BJ (cell line): ENCODE measurements at regions not wholly inside any gene's neighbourhood (a gene's known extent, or its start where the extent isn't known, plus 50 kb on each side); places are given as distances from the start of the nearest gene placed in this dataset.

ENCODE experiments used
- CTCF ChIA-PET: fragments of 350-600 bp; formaldehyde crosslinking; extraction: SDS; loops from one replicate; lab custom pipeline; 2021; ENCODE audit warnings: antibody characterized with exemption, inconsistent platforms; lab: Yijun Ruan, JAX
- POLR2A ChIA-PET: fragments of 300-600 bp; sonication (Branson Sonifier 250); formaldehyde crosslinking; extraction: SDS; loops from one replicate; lab custom pipeline; 2021; ENCODE audit warnings: antibody characterized with exemption; lab: Charles Lee
- DNase-seq: peaks from one replicate; pipeline ENCODE4 v3.0.0-alpha.2; 2011; ENCODE audit warnings: low read depth
- H3K27me3 ChIP-seq: 2 replicates; pipeline ENCODE4 v1.6.0; 2011; ENCODE audit warnings: low read length; ENCODE audit not compliant: control insufficient read depth, insufficient read depth
- H3K36me3 ChIP-seq: 2 replicates; pipeline ENCODE4 v1.5.1; 2011; ENCODE audit warnings: low read length; ENCODE audit not compliant: control insufficient read depth, insufficient read depth
- H3K4me3 ChIP-seq: 2 replicates; pipeline ENCODE4 v1.5.1; 2011; ENCODE audit warnings: low read depth, mild to moderate bottlenecking, control low read depth, low read length
- TF ChIP-seq, protein P1 (sequence below): IDR thresholded peaks from 2 replicates; pipeline ENCODE4 v1.5.1; 2011; ENCODE audit warnings: low read depth, mild to moderate bottlenecking, control low read depth, inconsistent platforms, low read length, moderate library complexity; ENCODE audit not compliant: insufficient read depth

GRCh38 chr10:33993917-33994316 lies 659.5 kb upstream of the NRP1 start:
- ChIA-PET CTCF (no interaction called here), POLR2A (no interaction called here)

GRCh38 chr10:33991924-33992323 lies 657.5 kb upstream of the NRP1 start:
- no peak overlapping the region for H3K4me3 ChIP-seq
- TF ChIP-seq, protein P1, sequence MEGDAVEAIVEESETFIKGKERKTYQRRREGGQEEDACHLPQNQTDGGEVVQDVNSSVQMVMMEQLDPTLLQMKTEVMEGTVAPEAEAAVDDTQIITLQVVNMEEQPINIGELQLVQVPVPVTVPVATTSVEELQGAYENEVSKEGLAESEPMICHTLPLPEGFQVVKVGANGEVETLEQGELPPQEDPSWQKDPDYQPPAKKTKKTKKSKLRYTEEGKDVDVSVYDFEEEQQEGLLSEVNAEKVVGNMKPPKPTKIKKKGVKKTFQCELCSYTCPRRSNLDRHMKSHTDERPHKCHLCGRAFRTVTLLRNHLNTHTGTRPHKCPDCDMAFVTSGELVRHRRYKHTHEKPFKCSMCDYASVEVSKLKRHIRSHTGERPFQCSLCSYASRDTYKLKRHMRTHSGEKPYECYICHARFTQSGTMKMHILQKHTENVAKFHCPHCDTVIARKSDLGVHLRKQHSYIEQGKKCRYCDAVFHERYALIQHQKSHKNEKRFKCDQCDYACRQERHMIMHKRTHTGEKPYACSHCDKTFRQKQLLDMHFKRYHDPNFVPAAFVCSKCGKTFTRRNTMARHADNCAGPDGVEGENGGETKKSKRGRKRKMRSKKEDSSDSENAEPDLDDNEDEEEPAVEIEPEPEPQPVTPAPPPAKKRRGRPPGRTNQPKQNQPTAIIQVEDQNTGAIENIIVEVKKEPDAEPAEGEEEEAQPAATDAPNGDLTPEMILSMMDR, result no peak
- H3K27me3 ChIP-seq, result no peaks in the 10 kb centered on the region; the same call in 1 of the 2 replicates
- CTCF ChIA-PET, result no interaction called here
- POLR2A ChIA-PET, result no interaction called here
- no peak for DNase-seq
- no peaks in the 10 kb centered on the region for H3K36me3 ChIP-seq

More at GRCh38 chr10:33993917-33994316, 659.5 kb upstream of the NRP1 start:
- Histone ChIP-seq H3K27me3 (peaks cover 1% of the 10 kb centered on the region; the same call in 1 of the 2 replicates), H3K4me3 (no peak overlapping the region), H3K36me3 (no peaks in the 10 kb centered on the region)
- no peak for DNase-seq
- TF ChIP-seq, protein P1, result no peak

- ChIA-PET POLR2A (no interaction called here), CTCF (no interaction called here)
- H3K36me3 ChIP-seq, result no peaks in the 10 kb centered on the region
- no peak overlapping the region for H3K4me3 ChIP-seq
- TF ChIP-seq, protein P1, result no peak
- no peaks in the 10 kb centered on the region; the same call in 1 of the 2 replicates for H3K27me3 ChIP-seq
- DNase-seq, result no peak
These were observed 652.0 kb upstream of the NRP1 start for GRCh38 chr10:33986515-33986914.

DNA sequence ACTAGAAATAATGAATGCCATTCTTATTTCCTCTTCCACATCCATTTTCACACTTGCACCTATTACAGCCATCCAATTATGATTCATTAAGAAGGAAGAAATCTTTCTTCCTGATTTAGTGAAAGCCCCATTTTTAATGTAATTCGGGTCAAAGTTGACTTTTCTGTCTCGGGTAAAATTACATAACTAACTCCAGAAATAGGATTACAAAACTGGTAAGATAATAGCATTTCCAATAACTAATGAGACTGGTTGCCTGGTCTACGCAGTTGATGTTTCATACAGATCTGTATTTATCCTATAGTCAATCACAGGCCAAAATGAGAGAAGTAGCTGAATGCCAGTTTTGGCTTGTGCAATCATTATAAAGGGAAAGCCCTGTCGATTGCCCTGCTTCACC lies 651.5 kb upstream of the NRP1 start:
- Histone ChIP-seq H3K36me3 (no peaks in the 10 kb centered on the region), H3K4me3 (no peak overlapping the region), H3K27me3 (no peaks in the 10 kb centered on the region; the same call in 1 of the 2 replicates)
- DNase-seq, result no peak
- ChIA-PET POLR2A (no interaction called here), CTCF (interaction anchor here (0.6 kb wide), 1 partner anchor 10 kb away, joined by 3 read pairs; no protein-coding TSS in a partner anchor)
- TF ChIP-seq, protein P1, result no peak

DNA sequence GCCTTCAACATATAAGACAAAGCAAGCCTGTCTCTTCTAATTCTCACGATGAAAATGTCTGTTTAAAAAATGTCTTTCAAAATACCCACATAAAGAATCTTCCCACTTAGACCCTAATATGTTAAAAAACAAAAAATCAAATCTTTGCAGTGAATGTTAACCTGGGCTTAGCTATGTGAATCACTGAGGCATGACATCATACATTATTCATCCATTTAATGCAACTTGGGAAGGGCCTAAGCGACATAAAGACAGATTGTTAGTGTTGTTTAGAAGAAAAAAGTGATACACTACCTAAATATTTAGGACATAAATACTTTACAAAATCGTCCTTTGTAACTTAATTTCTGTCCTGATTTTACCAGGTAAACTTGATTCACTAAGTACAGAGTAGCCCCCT lies 648.5 kb upstream of the NRP1 start:
- CTCF ChIA-PET, result no interaction called here

More for the DNA sequence above, 648.5 kb upstream of the NRP1 start:
- Histone ChIP-seq H3K4me3 (no peak overlapping the region), H3K27me3 (no peaks in the 10 kb centered on the region; the same call in 1 of the 2 replicates), H3K36me3 (no peaks in the 10 kb centered on the region)
- TF ChIP-seq, protein P1, result no peak
- POLR2A ChIA-PET, result no interaction called here
- no peak for DNase-seq
